Right renal pelvis (tissue), 4 donors: ENCODE measurements at regions not wholly inside any gene's neighbourhood (a gene's known extent, or its start where the extent isn't known, plus 50 kb on each side); places are given as distances from the start of the nearest gene placed in this dataset.
"Not testable (repeated sequence)": the region's sequence is repeated elsewhere in the genome, so short reads cannot be mapped to it uniquely, and the experiment has no call there.

ENCODE experiments used
- DNase-seq, 4 donors: peaks; one replicate each; pipeline ENCODE4 v3.0.0-alpha.2; 2013; ENCODE audit warnings: low read depth in 4 of 4, low spot score in 3 of 4, missing footprints in 1 of 4

DNA sequence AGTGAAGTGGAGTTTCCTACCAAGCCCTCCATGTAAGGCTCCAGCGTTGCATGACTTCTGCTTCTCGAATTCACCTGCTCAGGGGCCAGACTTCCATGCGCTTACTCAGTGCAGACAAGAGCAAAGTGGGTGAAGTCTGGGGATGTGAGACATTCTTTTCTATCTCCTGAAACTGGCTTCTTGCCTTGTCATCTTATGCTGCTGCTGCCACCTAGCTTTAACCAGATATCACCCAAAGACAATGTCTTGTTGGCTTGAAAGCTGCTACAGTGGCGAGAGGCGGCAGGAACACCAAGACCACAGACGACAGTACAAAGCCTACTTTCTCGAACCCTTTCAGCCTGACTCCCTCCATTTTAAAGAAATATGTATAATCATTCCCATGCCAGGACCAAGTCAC, 103.6 kb upstream of the ADGRG2 start:
- DNase-seq, result no peak

DNA sequence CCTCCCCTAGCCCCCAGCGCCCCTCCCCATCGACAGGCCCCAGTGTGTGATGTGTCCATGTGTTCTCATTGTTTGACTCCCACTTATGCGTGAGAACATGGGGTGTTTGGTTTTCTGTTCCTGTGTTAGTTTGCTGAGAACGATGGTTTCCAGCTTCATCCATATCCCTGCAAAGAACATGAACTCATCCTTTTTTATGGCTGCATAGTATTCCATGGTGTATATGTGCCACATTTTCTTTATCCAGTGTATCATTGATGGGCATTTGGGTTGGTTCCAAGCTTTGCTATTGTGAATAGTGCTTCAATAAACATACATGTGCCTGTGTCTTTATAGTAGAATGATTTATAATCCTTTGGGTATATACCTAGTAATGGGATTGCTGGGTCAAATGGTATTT, 107.6 kb upstream of the ADGRG2 start:
- not testable (repeated sequence) for DNase-seq

DNA sequence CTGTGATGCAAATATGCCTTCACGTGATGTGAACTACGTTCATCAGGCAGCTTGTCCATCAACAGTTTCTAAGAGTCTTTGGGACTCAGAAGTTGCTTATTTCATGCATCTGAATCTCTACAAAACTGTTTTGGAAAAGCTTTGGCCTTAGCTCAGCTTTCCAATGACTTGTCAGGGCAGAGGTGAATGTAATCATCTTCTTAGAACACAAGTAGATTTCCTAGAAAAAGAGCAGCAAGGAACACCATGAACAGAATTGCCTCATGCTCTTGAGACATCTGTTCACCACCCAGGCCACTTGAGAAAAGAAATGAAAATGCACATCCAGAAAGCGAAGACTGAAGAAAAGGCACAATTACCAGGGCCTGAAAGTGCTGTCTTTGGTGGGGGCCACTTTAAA, 105.8 kb upstream of the PDHA1 start:
- no peak for DNase-seq

DNA sequence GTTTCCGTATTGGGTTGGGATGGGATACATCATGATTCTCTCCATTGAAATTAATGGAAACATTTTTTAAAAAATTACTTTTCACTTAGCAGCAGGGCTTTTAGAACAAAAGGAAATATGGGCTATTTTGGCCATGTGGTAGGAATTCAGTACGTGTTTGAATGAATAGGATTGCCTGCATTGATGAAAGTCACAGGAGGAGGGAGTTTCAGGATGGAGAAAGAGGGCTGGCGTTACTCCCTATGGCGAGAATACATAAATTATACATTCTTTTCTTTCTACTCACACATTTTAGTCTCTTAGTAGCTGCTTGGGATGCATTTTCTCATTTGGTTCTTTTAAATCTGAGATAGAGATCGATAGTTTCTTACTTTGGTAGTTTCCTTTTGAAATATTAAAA, 100.3 kb upstream of the PDHA1 start:
- no peak for DNase-seq

DNA sequence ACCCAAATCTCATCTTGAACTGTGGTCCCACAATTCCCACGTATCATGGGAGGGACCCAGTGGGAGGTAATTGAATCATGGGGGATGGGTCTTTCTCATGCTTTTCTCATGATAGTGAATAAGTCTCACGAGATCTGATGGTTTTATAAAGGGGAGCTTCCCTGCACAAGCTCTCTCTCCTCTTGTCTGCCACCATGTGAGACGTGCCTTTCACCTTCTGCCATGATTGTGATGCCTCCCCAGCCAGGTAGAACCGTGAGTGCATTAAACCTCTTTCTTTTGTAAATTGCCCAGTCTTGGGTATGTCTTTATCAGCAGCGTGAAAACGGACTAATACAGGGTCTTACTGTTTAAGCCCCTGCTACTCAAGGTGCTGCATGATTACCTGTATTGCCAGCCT, 98.8 kb upstream of the PDHA1 start:
- not testable (repeated sequence) for DNase-seq

DNA sequence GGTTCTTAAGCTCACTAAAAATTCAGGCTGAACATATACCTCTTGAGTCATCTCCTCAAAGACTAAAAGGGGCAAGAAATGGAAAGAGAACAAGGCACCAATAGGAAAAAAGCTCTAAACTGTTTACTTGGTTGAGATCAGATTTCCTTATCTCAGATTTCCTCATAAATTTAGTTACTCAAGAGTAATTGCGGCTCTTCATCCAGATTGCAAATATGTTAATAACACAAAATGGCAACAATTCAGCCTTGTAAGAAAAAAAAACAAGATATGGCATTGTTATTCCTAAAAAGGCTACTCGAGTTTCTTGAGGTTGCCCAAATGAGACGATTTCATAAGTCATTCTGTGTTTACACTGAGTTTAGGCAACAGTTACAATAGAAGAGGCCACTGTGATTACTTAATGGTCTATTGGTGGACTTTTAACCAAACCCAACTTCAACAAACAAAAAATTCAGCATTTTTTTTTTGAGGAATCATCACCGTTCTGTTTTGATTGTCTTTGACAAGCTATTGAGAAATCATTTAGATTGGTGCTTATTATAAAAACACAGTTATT, 97.9 kb upstream of the PDHA1 start:
- DNase-seq, result no peak

DNA sequence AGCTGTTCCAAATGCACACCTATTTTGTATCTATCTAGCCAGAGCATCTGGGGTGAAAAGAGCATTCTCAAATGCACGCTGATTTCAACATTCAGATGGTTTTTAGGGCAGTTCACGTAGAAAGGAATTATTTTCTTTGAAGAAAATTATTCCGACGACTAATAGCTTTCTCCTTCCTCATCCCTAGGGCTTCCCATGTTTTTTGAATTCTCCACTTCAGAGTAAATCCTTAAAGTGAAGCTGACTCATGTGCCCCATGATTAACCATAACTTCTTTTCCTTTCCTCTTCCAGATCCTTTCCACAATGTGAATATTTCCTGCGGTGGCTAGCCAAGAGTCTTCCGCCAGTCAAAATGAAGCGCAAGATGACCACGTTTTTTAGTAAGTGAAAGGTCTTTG, 86.7 kb upstream of the PDHA1 start:
- no peak for DNase-seq

DNA sequence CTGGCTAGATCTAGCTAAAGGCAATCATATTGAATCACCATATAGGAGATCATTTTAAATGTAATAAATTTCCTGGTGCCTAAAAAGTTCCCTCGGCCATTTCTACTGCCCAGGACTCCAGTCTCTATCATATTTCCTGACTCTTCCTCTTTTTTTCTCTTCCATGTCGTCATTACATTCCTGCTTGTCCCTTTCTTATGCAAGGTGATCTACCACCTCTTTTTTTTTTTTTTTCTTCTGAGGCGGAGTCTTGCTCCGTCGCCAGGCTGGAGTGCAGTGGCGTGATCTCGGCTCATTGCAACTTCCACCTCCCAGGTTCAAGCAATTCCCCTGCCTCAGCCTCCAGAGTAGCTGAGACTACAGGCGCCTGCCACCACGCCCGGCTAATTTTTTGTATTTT, 82.7 kb upstream of the PDHA1 start:
- DNase-seq, result not testable (repeated sequence)

DNA sequence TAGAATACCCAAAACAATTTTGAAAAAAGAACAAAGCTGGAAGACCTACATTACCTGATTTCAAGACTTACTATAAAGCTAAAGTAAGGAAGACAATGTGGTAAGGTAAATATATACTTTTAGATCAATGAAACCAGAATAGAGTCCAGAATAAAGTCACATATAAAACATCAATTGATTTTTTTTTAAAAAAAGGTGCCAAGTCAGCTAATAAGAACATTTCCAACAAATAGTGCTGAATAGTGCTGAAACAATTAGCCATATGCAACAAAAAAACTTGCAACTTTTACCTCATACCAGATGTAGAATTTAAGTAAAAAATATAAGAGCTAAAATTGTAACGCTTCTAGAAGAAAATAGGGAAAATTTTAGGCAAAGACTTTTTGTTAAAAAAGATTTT, 73.0 kb upstream of the PDHA1 start:
- DNase-seq, result no peak

DNA sequence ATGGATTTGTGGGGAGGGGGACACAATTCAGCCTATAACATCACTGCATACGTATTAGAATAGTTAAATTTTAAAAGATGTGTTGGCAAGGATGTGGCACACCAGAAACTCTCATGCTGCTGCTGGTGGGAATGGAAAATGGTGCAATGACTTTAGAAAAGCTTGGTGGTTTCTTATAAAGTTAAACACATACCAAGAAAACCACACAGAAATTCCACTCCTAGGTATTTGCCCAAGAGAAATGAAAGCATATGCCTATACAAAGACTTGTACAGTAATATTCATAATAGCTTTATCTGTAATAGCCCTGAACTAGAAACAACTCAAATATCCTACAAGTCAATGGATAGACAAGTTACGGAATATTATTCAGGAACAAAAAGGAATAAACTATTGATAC, 71.3 kb upstream of the PDHA1 start:
- DNase-seq, result no peak

DNA sequence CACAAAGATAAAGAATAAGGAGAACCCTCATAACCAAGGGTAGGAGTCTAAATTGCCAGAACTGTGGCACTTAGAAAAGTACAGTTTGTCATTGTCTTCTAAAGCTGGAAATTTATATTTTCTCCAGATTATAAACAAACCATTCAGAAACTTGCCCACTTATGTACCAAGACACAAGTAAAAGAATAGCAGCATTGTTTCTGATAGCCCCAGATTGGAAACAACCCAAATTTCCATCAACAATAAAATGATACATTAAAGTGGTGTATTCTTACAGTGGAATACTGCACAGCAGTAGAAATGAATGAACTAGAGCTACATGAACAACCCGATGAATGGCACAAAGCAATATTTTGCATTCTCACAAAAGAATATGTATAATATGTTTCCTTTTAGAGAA, 63.1 kb upstream of the PDHA1 start:
- DNase-seq, result no peak

DNA sequence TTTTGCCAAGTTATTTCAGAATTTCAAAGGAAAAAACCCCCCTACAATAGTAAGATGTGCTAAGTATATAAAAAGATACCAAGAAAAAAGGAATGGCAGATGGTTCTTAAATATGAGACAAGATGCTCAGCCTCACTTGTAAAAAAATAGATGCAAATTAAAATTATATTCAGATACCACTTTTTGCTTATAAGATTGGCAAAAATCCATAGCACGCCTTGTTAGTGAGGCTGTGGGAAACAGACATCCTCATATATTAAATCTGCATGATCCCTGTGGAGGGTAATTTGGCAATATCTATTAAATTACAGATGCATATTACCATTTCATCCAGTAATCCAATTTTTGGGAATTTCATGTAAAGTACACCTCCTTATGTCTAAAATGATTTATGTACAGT, 62.5 kb upstream of the PDHA1 start:
- no peak for DNase-seq

DNA sequence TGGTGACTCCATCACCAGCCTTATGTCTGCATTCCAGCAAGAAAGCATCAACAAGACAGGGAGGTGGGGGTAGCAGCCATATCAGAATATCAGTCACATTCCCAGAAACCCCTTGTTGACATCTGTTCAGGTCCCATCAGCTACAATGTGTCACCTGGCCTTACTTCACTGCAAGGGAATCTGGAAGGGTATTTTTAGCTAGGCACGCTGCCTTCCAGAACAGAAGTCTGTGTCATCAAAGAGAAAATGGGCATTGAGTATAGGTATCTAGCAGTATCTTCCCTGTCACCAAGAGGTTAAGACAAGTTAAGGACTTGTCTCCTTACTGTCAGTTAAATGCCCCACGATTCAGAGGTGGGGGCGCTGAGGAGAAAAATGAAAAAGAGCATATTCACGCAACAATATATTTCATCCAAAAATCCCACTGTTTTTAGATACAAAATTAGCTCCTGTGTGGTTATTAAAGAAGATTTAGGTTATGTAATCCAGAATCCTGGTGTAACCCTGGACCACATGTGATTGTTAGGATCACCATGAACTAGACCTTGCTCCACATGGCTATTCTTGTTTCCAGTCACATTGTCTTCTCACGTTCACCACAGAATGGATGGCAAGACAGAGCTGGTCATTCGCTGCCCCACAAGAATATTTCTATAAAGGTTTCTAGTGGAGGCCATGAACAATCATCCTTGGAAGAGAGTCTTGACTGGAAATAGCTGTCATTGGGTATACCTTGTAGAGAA, 60.0 kb upstream of the PDHA1 start:
- DNase-seq, result no peak

DNA sequence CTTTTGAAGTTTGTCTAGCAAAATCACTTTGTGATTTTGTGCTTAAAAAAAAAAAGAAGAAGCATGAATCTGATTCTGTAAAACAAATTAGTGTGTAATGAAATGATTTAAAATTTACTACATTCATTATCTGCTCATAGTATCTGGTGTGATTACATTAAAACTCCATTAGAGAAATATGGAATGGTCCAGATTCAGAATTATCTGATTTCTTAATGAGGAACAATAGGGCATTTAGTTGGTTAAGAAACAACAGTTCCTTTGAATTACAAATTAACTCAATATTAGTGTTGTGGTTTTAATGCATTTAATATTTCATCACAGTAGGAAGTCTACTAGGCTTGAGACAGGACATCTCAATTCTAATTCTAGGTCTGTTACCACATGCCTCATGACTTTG, 57.9 kb upstream of the PDHA1 start:
- no peak for DNase-seq

DNA sequence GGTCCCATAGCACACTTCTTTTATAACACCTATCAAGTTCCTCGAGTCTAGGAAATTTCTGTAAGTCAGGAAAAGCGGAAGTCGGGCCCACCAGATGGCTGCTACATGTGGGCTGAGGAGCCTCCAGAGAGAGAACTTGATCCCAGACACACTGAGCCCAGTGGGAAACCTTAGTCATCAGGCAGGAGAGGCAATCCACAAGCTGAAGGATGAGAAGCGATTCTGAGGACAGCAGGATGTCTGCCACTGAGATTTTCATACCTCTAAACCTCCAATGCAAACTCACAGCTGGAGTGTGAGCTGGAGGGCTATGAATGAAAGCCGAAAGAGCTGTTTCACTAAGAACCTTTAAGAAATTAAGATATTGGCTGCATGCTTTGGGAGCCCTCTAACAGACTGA, 52.6 kb upstream of the PDHA1 start:
- no peak for DNase-seq

DNA sequence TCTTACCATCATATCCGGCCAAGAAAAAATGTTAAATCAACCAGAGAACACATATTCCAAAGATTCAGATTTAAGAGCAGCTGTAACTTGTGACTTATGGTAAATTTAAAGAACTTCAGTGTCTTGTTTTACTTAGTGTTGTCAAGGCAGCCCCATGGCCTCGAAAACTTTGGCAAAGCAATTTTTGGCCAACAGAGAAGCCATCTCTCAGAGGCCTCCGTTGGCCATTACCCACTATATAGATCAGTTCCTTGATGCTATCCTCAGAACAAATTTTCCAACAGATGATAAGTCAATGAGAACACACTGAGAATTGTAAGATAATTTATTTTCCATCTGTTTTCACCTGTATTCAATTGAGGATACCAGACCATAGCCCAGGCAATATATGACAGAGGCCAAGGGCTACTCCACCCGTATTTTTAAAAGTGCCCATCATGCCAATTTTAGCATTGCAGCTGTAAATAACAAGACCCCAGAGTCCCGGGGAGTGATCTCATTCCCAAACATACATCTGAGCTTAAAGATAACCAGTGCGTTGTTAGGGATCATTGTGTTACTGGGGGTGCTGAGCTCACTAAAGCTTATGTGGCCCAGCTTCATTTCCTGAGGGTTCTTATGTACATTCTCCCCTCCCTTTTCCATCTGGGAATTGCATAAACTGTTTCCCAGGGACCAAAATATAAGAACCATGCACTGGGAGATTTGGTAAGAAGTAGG, 50.0 kb upstream of the PDHA1 start:
- no peak for DNase-seq
